ENCODE measurements at regions not wholly inside any gene's neighbourhood (a gene's known extent, or its start where the extent isn't known, plus 50 kb on each side); places are given as distances from the start of the nearest gene placed in this dataset.

DNA sequence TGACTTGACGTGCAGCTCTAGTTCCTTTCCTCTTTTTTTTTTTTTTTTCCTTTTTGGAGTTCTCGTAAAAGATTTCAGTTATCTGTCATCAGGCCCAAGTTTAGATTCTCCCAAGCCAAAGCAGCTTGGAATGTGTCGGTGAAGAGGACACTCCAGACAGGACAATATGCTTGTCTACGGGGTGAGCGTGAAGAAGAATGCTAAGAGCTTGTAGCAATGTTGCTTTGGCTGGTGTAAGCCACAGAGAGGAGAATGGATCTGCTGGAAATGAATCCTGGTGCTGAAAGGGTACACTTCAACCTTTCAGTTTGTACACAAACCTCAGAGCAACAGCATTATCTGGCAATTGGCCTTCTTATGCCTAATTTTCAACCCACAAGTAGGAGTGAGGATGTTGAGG is 92.4 kb downstream of the ISL1 start:
- TF ChIP-seq, protein P1, sequence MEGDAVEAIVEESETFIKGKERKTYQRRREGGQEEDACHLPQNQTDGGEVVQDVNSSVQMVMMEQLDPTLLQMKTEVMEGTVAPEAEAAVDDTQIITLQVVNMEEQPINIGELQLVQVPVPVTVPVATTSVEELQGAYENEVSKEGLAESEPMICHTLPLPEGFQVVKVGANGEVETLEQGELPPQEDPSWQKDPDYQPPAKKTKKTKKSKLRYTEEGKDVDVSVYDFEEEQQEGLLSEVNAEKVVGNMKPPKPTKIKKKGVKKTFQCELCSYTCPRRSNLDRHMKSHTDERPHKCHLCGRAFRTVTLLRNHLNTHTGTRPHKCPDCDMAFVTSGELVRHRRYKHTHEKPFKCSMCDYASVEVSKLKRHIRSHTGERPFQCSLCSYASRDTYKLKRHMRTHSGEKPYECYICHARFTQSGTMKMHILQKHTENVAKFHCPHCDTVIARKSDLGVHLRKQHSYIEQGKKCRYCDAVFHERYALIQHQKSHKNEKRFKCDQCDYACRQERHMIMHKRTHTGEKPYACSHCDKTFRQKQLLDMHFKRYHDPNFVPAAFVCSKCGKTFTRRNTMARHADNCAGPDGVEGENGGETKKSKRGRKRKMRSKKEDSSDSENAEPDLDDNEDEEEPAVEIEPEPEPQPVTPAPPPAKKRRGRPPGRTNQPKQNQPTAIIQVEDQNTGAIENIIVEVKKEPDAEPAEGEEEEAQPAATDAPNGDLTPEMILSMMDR (IDR thresholded peaks at IDR 0.05), result no peak
- TF ChIP-seq SIN3A (IDR thresholded peaks at IDR 0.05; ENCODE audit: borderline replicate concordance, insufficient read depth, low read depth, low read length) (no peak), TCF7L2 (IDR thresholded peaks at IDR 0.05; ENCODE audit: low read depth, low read length) (no peak)

Measured in Panc1 (cell line).